ENCODE measurements at regions not wholly inside any gene's neighbourhood (a gene's known extent, or its start where the extent isn't known, plus 50 kb on each side); places are given as distances from the start of the nearest gene placed in this dataset.

GRCh38 chr14:85288041-85288440, 241.9 kb upstream of the FLRT2 start:
- no peak for DNase-seq

DNA sequence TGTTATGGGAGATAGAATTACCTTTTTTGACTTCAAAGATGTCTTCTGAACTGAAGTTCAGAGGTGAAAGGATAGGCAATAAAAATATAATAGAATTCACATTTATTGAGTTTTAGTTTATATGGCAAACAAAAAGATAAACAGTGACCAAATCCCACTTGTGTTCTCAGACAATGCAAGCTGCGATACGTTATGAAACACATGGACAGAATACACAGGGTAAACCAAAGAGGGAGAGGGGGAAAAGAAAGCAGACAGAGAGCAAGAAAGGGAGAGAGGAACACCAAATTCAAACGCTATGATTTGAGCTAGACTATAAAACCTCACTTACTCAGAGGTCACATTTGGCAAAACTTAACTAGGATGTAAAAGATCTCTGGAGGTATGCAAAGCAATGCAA, 238.2 kb upstream of the FLRT2 start:
- no peak for DNase-seq

DNA sequence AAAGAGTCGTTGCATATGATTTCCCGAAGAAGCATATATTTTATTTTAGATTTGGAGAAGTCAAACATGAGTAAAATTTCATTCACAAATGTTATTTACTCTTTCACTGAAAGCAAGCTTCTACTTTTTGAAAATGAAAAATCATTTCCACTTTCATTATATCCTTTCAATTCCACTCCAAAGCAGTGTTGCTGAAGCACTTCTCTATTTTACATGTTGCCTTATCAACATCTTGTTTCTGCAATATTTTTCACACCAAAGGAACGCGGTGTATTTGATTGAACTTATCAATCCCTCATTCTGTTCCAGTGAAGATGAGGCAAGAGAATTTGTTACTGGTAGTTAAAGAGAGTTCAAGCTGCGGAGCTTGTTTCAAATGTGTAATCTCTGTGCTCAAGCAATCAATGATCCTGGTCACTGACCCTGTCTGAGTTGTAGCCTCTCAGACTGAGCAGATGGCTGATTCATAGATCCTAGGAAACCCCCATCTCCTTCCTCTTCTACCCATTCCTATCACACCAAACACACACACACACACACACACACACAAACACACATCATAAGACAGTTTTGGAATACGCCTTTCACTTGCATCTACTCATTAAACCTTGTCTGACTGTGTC, 236.2 kb upstream of the FLRT2 start:
- DNase-seq = no peak

GRCh38 chr14:85295318-85295717, 234.6 kb upstream of the FLRT2 start:
- no peak for DNase-seq

- DNase-seq = peak; percentile 40
Measured at GRCh38 chr14:85296456-85297210, 233.3 kb upstream of the FLRT2 start.

DNA sequence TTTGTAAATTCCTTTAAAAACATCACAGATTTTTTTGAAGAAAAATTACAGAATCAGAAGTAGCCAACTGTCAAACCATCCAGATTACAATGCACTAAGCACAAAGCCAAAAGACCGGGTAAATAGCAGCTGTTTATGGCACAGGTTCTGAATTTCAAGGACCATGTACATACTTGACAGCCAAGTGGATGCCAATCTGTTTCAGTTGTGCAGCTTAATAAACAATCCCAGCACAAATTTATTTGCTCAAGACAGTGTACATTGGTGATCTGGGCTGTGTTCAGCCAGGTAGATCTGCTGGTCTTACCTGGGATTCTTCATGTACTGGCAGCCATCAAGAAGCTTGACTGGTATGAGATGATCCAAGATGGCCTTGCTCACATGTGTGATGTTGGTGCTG, 229.8 kb upstream of the FLRT2 start:
- DNase-seq = no peak

DNA sequence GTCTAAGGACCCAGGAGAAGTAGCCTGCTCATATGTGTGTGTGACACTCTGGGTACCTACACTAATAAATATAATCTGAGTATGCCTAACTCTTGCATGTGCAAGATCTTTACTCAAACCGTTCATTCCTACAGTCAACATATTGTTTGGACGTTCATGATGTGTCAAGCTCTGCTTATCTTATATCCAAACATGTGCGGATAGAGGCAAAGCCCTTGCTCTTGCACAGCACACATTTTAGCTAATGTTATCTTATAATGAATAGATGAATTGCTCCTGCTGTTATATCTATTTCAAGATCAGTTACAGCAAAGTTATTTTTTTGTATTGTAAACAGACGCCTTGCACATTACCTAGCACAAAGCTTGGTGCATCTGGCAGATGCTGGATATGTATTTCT, 228.4 kb upstream of the FLRT2 start:
- no peak for DNase-seq

DNA sequence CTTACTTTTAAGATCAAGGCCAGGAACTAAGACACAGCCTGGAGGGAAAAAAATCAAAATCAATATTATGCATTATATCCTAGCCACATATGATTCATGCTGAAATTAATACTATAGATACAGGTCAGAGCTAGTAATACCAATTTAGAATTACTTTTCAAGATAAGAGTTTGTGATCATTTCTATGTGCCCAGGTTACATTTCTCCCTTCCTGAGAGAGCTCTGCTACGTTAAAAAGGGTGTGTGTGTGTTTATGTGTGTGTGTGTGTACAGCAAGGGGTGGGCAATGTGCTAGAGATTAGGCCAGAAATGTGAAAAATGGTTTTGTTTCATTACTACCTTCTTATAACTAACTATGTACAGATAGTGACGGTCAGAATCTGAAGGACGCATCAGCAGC, 223.9 kb upstream of the FLRT2 start:
- DNase-seq = no peak

GRCh38 chr14:85308531-85309300, 221.2 kb upstream of the FLRT2 start:
- no peak for DNase-seq

DNA sequence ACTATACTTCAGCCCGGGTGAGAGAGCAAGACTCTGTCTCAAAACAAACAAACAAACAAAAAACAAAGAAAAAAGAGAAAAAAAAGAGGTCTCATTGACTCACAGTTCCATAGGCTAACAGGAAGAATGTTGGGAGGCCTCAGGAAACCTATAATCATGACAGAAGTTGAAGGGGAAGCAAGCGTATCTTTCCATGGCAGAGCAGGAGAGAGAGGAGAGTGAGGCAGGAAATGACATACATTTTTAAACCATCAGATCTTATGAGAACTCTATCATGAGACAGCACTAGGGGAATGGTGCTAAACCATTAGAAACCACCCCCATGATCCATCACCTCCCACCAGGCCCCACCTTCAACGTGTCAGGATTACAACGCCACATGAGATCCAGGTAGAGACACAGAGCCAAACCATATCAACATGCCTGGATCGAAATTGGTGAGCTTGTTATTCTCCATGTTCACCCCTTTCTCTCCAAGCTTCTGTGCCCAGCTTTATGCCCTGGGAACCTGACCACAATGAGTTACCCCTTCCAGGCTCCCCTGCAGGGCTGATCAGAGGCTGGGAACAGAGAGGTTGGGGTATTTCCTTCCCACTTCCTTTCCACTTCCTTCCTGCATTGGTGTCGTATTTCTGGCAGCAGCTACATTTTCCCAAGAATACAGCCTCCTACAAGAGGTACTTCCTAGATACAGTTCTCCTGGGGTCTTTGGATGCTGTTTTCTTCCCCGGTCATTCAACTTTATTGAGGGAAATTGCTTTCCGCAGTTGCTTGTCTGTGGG, 219.3 kb upstream of the FLRT2 start:
- DNase-seq = no peak

DNA sequence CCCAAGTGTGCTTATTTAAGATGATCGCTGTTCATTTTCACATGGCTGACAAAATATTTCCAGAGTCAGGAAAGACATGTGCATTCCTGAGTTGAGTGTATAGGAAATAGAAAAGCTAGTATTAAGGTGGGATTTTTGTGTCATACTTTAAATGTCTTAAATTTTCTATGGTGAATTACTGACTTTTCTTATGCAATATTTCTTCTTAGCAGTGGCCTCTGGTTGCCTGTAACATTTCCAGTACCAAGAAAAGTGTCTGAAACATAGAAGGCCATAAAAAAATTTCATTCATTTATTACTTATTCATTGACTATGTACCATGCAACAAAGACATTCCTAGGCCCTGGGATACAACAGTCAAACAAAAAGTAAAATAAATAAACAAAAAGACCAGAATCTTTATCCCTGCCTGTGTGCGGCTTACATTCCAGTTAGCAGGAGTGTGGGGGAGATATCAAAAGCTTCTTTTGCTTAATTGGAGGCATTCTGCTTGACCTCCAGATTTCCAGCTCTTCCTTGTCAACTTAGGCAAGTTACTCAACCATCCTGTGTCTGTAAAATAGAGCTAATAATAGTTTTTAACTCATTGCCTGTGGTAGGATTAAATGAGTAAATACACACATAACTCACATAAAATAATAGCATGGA, 216.3 kb upstream of the FLRT2 start:
- peak; percentile 52 for DNase-seq

GRCh38 chr14:85315290-85315689, 214.7 kb upstream of the FLRT2 start:
- DNase-seq = no peak

- DNase-seq = no peak
Measured at GRCh38 chr14:85315733-85316290, 214.1 kb upstream of the FLRT2 start.

DNA sequence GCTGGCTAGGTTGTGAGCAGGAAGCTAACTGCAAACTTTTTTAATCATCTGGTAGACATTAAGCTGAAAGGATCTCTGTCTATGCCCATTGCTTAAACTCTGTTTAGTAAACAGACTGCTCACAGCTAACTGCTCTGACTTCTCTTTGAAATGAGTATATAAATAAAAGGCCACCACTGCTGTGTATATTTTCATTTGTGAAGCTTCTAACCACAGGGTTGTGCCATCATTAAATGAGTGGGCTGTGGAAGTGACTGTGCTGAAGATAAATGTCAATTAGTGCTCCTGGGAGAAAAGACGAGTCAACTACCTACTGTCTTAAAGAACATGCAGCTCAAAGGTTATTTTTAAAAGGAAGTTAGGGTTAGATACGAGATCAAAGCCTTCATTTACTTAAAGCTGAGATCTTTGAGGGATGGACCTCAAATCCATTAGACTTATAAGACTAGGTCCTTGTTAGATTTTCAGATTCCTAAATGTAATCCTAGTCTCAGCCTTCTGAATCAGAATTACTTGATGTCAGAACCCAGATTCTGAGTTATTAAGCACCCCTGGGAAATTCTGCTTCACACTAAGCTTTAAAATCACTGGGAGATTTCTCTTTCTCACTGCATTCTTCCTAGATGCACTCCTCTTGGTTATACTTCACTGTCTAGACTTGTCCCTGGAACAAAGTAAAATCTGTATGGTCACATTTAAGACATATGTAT, 213.1 kb upstream of the FLRT2 start:
- DNase-seq = peak; percentile 7

DNA sequence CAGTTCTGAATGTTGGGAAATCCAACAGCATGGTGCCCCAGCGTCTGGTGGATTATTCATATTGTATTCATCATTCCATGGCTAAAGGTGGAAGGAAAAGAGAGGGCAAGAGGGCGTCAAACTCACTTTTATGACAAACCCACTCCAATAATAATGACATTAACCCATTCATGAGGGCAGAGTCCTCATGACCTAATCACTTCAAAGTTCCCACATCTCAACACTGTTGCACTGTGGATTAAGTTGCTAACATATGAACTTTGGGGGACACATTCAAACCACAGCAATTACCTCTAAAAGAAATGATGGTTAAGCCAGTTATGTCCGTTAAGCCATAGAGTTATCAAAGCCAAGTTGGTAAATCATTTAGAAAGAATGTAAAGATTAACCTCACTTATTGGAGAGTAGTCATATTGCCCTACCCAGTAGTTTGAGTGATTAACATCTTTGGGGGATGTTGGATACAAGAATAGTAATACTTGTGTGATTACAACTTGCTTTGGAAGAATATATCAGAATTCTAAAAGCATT, 212.4 kb upstream of the FLRT2 start:
- DNase-seq = peak; percentile 25

DNA sequence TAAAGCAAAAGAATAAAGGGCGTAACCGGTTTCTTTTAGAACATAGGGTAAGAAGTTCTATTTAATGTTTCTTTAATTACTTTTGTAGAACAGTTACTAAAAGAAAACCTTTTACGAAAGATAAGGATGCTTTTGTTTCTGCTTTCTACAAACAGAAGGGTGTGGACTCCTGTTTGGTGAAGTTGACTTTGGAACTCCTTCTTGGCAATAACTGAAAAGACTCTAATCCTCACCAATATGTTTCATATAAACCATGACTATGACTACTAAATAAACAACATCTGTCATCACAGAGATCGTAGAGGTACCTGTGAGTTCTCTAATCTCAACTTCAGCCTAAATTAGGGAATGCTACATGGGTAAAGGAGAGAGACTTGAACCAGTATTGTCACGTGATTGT, 210.8 kb upstream of the FLRT2 start:
- DNase-seq = no peak

GRCh38 chr14:85319998-85320630, 209.8 kb upstream of the FLRT2 start:
- DNase-seq = peak; percentile 46

- no peak for DNase-seq
Measured at GRCh38 chr14:85325134-85326017, 204.6 kb upstream of the FLRT2 start.

DNA sequence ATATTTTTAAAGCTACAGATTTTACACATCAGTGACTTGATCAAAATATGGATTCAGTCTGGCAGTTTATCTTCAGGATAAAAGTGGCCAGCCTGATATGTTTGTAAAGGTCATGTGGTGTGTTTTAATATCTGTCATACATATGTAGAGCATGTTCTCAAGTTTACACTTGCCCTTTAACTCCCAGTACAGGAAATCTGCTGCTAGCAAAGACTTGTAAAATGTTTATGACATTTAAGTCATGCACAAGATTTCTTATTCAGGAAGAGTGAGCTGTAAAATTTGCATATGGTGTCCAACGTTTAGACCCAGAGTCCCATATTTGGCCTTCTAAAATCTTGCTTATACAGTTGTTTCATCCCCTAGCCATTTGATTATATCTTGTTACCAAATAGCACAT, 197.5 kb upstream of the FLRT2 start:
- no peak for DNase-seq

DNA sequence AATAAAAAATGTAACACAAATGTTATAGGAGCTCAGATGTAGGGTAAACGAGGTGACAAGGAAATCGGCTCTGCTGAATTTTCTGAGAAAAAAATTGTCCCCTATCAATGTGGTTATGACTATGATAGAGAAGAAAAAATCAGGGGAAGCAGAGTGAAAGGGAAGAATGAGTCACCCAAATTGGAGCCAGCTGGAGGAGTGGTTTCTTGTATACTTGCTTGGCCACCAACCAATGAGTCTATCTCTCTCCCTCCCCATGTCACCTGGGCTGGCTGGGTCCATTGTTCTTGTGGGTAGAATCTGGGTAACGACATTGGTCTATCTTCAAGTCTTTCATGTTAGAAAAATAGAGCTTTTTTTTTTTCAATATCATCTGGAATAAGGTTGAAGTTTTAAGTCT, 196.6 kb upstream of the FLRT2 start:
- DNase-seq = no peak

Measured in kidney glomerular epithelial cell (primary cell).